Esophagus muscularis mucosa (tissue), 4 donors: ENCODE measurements at regions not wholly inside any gene's neighbourhood (a gene's known extent, or its start where the extent isn't known, plus 50 kb on each side); places are given as distances from the start of the nearest gene placed in this dataset.
"Not testable (repeated sequence)": the region's sequence is repeated elsewhere in the genome, so short reads cannot be mapped to it uniquely, and the experiment has no call there.

Source experiments
- DNase-seq: peaks from one replicate; pipeline ENCODE4 v3.0.0-alpha.2; 2017; ENCODE audit errors: extremely low spot score
- H3K27ac ChIP-seq, 4 donors: fragments of 200-600 bp; sonication (generic); replicated peaks in 1 of 4; 1 replicate in 3 of 4; 2 replicates in 1 of 4; pipeline ENCODE4 v1.5.1; 2016 to 2019; ENCODE audit warnings: mild to moderate bottlenecking in 1 of 4
- H3K27me3 ChIP-seq, 4 donors: fragments of 200-600 bp; sonication (generic); one replicate each; pipeline versions ENCODE4 v1.5.1 to v1.6.0; 2016 to 2019
- H3K36me3 ChIP-seq, 4 donors: fragments of 200-600 bp; sonication (generic); one replicate each; pipeline ENCODE4 v1.5.1; 2016 to 2019
- H3K4me1 ChIP-seq, 4 donors: fragments of 200-600 bp; sonication (generic); one replicate each; pipeline ENCODE4 v1.5.1; 2016 to 2019
- H3K4me3 ChIP-seq, 4 donors: fragments of 200-600 bp; sonication (generic); 1 replicate in 2 of 4; 2 replicates in 2 of 4; pipeline ENCODE4 v1.5.1; 2016 to 2019; ENCODE audit warnings: mild to moderate bottlenecking in 4 of 4, moderate library complexity in 1 of 4
- H3K9me3 ChIP-seq, 4 donors: fragments of 200-600 bp; sonication (generic); 1 replicate in 3 of 4; 2 replicates in 1 of 4; pipeline ENCODE4 v1.5.1; 2016 to 2019
- EP300 ChIP-seq: sonication (generic); formaldehyde crosslinking; IDR thresholded peaks from one replicate; pipeline ENCODE4 v1.6.1; 2017; ENCODE audit warnings: antibody characterized with exemption
- POLR2A ChIP-seq: fragments of 450-650 bp; IDR thresholded peaks from one replicate; pipeline ENCODE4 v1.6.1; 2017; ENCODE audit warnings: antibody characterized with exemption, moderate library complexity, mild to moderate bottlenecking, low read depth
- POLR2AphosphoS5 ChIP-seq, 2 donors: sonication (generic); formaldehyde crosslinking; IDR thresholded peaks; one replicate each; pipeline ENCODE4 v1.6.1; 2017; ENCODE audit warnings: antibody characterized with exemption in 2 of 2
- WGBS: methylation state at CpG from one replicate; pipeline ENCODE4 v1.1.5; 2018; 5-methylcytosine and 5-hydroxymethylcytosine counted together
- intact Hi-C: fragments of 100-400 bp; cut with DNase I; formaldehyde crosslinking; loops from one replicate; pipeline ENCODE4 v1.15.1; 2023
- TF ChIP-seq, protein P1 (sequence below), 3 experiments: fragments of 200-600 bp in 2 of 3; fragments of 450-650 bp in 1 of 3; sonication (generic) in 2 of 3; IDR thresholded peaks; one replicate each; pipeline ENCODE4 v1.5.1; 2017 to 2019; ENCODE audit warnings: antibody characterized with exemption in 3 of 3, mild to moderate bottlenecking in 2 of 3, moderate library complexity in 1 of 3

DNA sequence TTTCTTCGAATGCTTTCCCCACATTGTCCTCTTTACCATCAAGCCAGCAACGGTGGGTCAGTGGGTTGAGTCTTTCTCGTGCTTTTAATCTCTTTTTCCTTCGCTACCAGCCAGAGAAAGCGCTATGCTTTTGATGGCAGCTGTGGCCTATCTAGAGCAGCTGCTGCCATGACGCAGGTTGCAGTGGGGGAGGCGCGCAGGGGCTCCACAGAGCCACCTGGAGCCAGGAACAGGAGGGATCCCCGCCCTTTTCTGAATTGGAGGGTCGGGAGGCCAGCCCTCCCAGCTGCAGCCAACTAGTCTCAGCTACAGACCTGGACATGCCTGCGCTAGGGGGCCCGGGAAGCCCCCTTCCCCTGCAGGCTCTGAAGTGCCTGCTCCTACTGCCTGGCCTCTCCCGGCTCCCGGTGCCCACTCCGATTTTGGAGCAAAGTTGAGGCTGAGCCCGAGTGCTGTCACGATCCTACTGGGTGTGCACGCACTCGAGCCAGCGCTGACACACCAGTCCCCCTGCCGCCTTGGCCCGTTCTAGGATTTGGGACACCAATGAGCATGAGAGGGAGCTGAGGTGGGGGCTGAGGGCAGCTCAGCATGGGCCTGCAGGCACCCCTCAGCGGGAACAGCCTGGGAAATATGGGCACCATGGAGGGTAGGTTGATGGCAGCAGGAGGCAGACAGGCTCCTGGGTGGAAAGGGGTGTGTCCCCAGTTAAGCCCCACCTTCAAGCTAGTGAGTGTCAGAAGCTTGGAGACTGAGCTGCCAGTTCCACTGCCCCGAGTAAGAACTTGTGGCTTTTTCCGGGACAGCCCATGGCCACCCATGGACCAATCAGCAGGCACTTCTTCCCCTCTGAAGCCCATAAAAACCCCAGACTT, 784.2 kb downstream of the SLC6A15 start:
- Histone ChIP-seq H3K36me3 (no peaks in the 10 kb centered on the region), H3K27ac (no peak overlapping the region), H3K27me3 (no peaks in the 10 kb centered on the region), H3K4me1 (no peaks in the 10 kb centered on the region), H3K9me3 (no peaks in the 10 kb centered on the region), H3K4me3 (no peak overlapping the region)
- no peak for DNase-seq
- intact Hi-C loops = no loop called here
- TF ChIP-seq POLR2AphosphoS5 (IDR thresholded peaks at IDR 0.05) = no peak
- TF ChIP-seq, protein P1, sequence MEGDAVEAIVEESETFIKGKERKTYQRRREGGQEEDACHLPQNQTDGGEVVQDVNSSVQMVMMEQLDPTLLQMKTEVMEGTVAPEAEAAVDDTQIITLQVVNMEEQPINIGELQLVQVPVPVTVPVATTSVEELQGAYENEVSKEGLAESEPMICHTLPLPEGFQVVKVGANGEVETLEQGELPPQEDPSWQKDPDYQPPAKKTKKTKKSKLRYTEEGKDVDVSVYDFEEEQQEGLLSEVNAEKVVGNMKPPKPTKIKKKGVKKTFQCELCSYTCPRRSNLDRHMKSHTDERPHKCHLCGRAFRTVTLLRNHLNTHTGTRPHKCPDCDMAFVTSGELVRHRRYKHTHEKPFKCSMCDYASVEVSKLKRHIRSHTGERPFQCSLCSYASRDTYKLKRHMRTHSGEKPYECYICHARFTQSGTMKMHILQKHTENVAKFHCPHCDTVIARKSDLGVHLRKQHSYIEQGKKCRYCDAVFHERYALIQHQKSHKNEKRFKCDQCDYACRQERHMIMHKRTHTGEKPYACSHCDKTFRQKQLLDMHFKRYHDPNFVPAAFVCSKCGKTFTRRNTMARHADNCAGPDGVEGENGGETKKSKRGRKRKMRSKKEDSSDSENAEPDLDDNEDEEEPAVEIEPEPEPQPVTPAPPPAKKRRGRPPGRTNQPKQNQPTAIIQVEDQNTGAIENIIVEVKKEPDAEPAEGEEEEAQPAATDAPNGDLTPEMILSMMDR (IDR thresholded peaks at IDR 0.05) = no peak
- TF ChIP-seq POLR2A = no peak
- no peak for TF ChIP-seq EP300
- 90% methylated on average over 17 of the region's 25 CpGs for WGBS

GRCh38 chr12:84124211-84124610, 788.4 kb downstream of the SLC6A15 start:
- Histone ChIP-seq H3K4me3 (no peak overlapping the region), H3K4me1 (no peaks in the 10 kb centered on the region), H3K9me3 (no peaks in the 10 kb centered on the region), H3K27ac (no peak overlapping the region), H3K27me3 (no peaks in the 10 kb centered on the region), H3K36me3 (no peaks in the 10 kb centered on the region)
- WGBS = 97% methylated on average over 1 of the region's 1 CpG
- DNase-seq = no peak
- TF ChIP-seq, protein P1 (IDR thresholded peaks at IDR 0.05) = no peak
- TF ChIP-seq EP300 (no peak), POLR2A (no peak), POLR2AphosphoS5 (IDR thresholded peaks at IDR 0.05) (no peak)
- intact Hi-C loops = no loop called here

DNA sequence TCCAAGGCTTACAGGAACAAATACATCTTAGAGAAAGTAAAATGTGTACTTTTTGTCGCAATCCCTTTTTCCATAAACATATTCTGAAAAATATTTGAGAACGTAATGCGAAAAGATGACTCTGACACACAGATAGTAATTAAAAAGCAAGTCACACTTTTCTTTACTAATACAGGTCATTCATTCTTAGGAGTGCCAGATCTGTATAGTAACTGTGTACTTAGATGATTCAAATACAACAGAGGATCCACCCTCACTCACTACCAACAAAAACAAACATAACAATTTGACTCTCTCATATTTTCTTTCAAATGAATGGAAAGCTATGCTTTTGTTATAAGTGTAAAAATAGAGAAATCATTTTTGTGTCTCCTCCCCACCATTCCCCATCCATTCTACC, 795.4 kb downstream of the SLC6A15 start:
- no peak for DNase-seq
- WGBS = 82% methylated on average over 3 of the region's 3 CpGs

DNA sequence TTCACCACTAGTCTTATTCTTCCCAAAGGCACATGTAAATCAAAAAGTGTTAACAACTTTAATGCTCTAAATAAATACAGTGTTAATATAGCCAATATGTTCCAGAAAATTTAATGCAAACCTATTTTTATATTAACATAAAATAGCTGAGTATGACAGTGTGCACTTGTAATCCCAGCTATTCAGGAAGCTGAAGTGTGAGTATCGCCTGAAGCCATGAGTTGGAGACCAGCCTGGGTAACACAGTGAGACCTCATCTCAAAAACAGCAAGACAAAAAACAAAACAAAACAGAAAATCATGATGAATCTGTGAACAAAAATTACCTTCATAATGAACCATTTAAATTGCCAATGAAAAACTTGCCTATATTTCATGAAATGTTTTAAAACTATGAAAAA, 798.9 kb downstream of the SLC6A15 start:
- no peaks in the 10 kb centered on the region for H3K27me3 ChIP-seq
- no peaks in the 10 kb centered on the region for H3K4me1 ChIP-seq
- no peaks in the 10 kb centered on the region for H3K36me3 ChIP-seq
- WGBS = 100% methylated on average over 1 of the region's 1 CpG
- intact Hi-C loops = no loop called here
- H3K27ac ChIP-seq = no peak overlapping the region
- TF ChIP-seq POLR2AphosphoS5 (IDR thresholded peaks at IDR 0.05) (no peak), EP300 (no peak), POLR2A (no peak)
- TF ChIP-seq, protein P1 (IDR thresholded peaks at IDR 0.05) = no peak
- DNase-seq = no peak
- peaks cover 0 to 8% (median 2%) of the 10 kb centered on the region in 4 donors for H3K9me3 ChIP-seq
- H3K4me3 ChIP-seq = no peak overlapping the region

More for the DNA sequence above, 795.4 kb downstream of the SLC6A15 start:
- TF ChIP-seq, protein P1 (IDR thresholded peaks at IDR 0.05) = no peak
- TF ChIP-seq EP300 (no peak), POLR2AphosphoS5 (IDR thresholded peaks at IDR 0.05) (no peak), POLR2A (no peak)
- Histone ChIP-seq H3K4me1 (no peaks in the 10 kb centered on the region), H3K27me3 (no peaks in the 10 kb centered on the region), H3K36me3 (no peaks in the 10 kb centered on the region), H3K9me3 (no peaks in the 10 kb centered on the region), H3K4me3 (no peak overlapping the region), H3K27ac (no peak overlapping the region)
- intact Hi-C loops = no loop called here

DNA sequence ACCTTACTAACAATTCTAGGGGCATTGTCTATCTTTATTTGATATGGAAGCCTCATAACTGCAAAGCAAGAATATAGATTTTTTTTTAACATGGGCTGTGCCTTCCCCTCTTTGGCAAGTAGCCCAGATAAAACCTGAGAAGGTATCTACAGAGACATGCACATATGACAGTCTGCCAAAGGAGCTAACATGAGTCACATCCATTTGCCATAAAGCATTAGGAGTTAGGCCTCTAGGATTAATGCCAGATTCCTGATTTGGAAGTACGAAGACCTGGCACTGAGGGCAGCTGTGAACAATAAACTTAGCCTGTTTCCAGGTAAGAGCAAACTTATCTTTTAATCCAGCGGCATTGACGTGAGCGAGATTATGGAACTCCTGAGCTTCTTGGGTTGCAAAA, 808.7 kb downstream of the SLC6A15 start:
- 90% methylated on average over 4 of the region's 4 CpGs for WGBS
- H3K9me3 ChIP-seq = peaks cover 0 to 55% (median 40%) of the 10 kb centered on the region in 4 donors
- H3K36me3 ChIP-seq, H3K4me1 ChIP-seq, H3K27me3 ChIP-seq, intact Hi-C loops, H3K4me3 ChIP-seq, H3K27ac ChIP-seq, DNase-seq: not testable (repeated sequence)

GRCh38 chr12:84101963-84102362, 810.6 kb downstream of the SLC6A15 start:
- H3K27me3 ChIP-seq, H3K36me3 ChIP-seq, H3K27ac ChIP-seq, H3K4me1 ChIP-seq, DNase-seq, intact Hi-C loops, H3K4me3 ChIP-seq: not testable (repeated sequence)
- H3K9me3 ChIP-seq = peaks cover 0 to 61% (median 39%) of the 10 kb centered on the region in 4 donors
- WGBS = 97% methylated on average over 8 of the region's 8 CpGs

DNA sequence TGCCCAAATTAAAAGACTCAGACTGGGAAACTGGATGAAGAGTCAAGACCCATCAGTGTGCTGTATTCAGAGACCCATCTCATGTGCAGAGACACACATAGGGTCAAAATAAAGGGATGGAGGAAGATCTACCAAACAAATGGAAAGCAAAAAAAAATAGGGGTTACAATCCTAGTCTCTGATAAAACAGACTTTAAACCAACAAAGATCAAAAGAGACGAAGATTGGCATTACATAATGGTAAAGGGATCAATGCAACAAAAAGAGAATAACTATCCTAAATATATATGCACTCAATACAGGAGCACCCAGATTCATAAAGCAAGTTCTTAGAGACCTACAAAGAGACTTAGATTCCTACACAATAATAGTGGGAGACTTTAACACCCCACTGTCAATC, 813.0 kb downstream of the SLC6A15 start:
- H3K36me3 ChIP-seq, H3K27ac ChIP-seq, intact Hi-C loops, H3K27me3 ChIP-seq, H3K4me3 ChIP-seq, DNase-seq, H3K4me1 ChIP-seq: not testable (repeated sequence)
- H3K9me3 ChIP-seq = peaks cover 0 to 59% (median 38%) of the 10 kb centered on the region in 4 donors
- 86% methylated on average over 1 of the region's 1 CpG for WGBS
